Endothelial cell of hepatic sinusoid (primary cell): ENCODE measurements at regions not wholly inside any gene's neighbourhood (a gene's known extent, or its start where the extent isn't known, plus 50 kb on each side); places are given as distances from the start of the nearest gene placed in this dataset.
"Not testable (repeated sequence)": the region's sequence is repeated elsewhere in the genome, so short reads cannot be mapped to it uniquely, and the experiment has no call there.

Experiments
- in situ Hi-C: cut with HindIII; loops from 2 replicates; pipeline ENCODE4 v1.10.0; 2017; ENCODE audit warnings: low sequenced_read_pairs

GRCh38 chr5:57666582-57666981, 184.0 kb upstream of the ACTBL2 start:
- in situ Hi-C loops, result no loop called here

- in situ Hi-C loops, result no loop called here
Measured at GRCh38 chr5:57665146-57665936, 182.7 kb upstream of the ACTBL2 start.

- in situ Hi-C loops, result no loop called here
Measured at GRCh38 chr5:57664700-57665099, 182.1 kb upstream of the ACTBL2 start.

- in situ Hi-C loops, result no loop called here
Measured at GRCh38 chr5:57663466-57663865, 180.9 kb upstream of the ACTBL2 start.

- in situ Hi-C loops, result no loop called here
Measured at GRCh38 chr5:57662991-57663390, 180.4 kb upstream of the ACTBL2 start.

GRCh38 chr5:57659886-57660285, 177.3 kb upstream of the ACTBL2 start:
- in situ Hi-C loops, result no loop called here

GRCh38 chr5:57658018-57658417, 175.4 kb upstream of the ACTBL2 start:
- in situ Hi-C loops, result no loop called here

- in situ Hi-C loops, result no loop called here
Measured at GRCh38 chr5:57655228-57655627, 172.6 kb upstream of the ACTBL2 start.

- in situ Hi-C loops, result no loop called here
Measured at GRCh38 chr5:57653636-57654290, 171.2 kb upstream of the ACTBL2 start.

GRCh38 chr5:57651127-57651526, 168.5 kb upstream of the ACTBL2 start:
- in situ Hi-C loops, result no loop called here

- in situ Hi-C loops, result no loop called here
Measured at GRCh38 chr5:57650360-57651069, 167.9 kb upstream of the ACTBL2 start.

- in situ Hi-C loops, result no loop called here
Measured at GRCh38 chr5:57642698-57643097, 160.1 kb upstream of the ACTBL2 start.

GRCh38 chr5:57642066-57642465, 159.5 kb upstream of the ACTBL2 start:
- in situ Hi-C loops, result no loop called here

- in situ Hi-C loops, result no loop called here
Measured at GRCh38 chr5:57635146-57635777, 152.7 kb upstream of the ACTBL2 start.

- in situ Hi-C loops, result no loop called here
Measured at GRCh38 chr5:57632937-57633336, 150.3 kb upstream of the ACTBL2 start.

- in situ Hi-C loops, result not testable (repeated sequence)
Measured at GRCh38 chr5:57631139-57631538, 148.5 kb upstream of the ACTBL2 start.

GRCh38 chr5:57627661-57628060, 145.1 kb upstream of the ACTBL2 start:
- in situ Hi-C loops, result no loop called here

- in situ Hi-C loops, result no loop called here
Measured at GRCh38 chr5:57626703-57627102, 144.1 kb upstream of the ACTBL2 start.

- in situ Hi-C loops, result no loop called here
Measured at GRCh38 chr5:57621624-57622023, 139.0 kb upstream of the ACTBL2 start.

GRCh38 chr5:57618767-57619381, 136.3 kb upstream of the ACTBL2 start:
- in situ Hi-C loops, result loop anchor here (5.0 kb wide), 1 partner anchor 77 kb away; no protein-coding TSS in a partner anchor

- in situ Hi-C loops, result no loop called here
Measured at GRCh38 chr5:57613741-57614140, 131.1 kb upstream of the ACTBL2 start.
